ENCODE measurements at regions not wholly inside any gene's neighbourhood (a gene's known extent, or its start where the extent isn't known, plus 50 kb on each side); places are given as distances from the start of the nearest gene placed in this dataset.

GRCh38 chr16:79752396-79752795 is 151.9 kb upstream of the MAF start:
- no peak for TF ChIP-seq MYC (IDR thresholded peaks at IDR 0.05; ENCODE audit: low read depth, low read length)
- TF ChIP-seq CTCF (IDR thresholded peaks at IDR 0.05; ENCODE audit: extremely low read depth in 1 of 2, insufficient read depth in 1 of 2, low read depth in 1 of 2, low read length in 2 of 2), result no peak

Data from endothelial cell of umbilical vein (primary cell).